Activated T-cell treated with anti-CD3 and anti-CD28 coated beads, Interleukin-2, amount 50 U/mL, for 72 hours (primary cell): ENCODE measurements at regions not wholly inside any gene's neighbourhood (a gene's known extent, or its start where the extent isn't known, plus 50 kb on each side); places are given as distances from the start of the nearest gene placed in this dataset.
A peak's percentile ranks its signal among the peaks of the same experiment; 100 is the strongest.
"Not testable (repeated sequence)": the region's sequence is repeated elsewhere in the genome, so short reads cannot be mapped to it uniquely, and the experiment has no call there.

Experiments used
- ATAC-seq, 2 donors: fragments of 150-1000 bp; cut with Tn5 transposase; replicated peaks in 1 of 2; 2 replicates each; pipeline ENCODE4 v1.10.0; 2021; ENCODE audit warnings: moderate library complexity in 2 of 2, mild to moderate bottlenecking in 1 of 2
- DNase-seq, 2 donors: peaks; one replicate each; pipeline ENCODE4 v3.0.0; 2021 to 2022; ENCODE audit warnings: mixed read lengths in 1 of 2
- H3K27ac Mint-ChIP-seq: one replicate; pipeline ENCODE4 v1.8.0; 2022; ENCODE audit warnings: mild to moderate bottlenecking, moderate library complexity, mixed read lengths
- H3K27me3 Mint-ChIP-seq: one replicate; pipeline ENCODE4 v1.8.0; 2022; ENCODE audit warnings: low read depth, mixed read lengths
- H3K36me3 Mint-ChIP-seq, 2 donors: one replicate each; pipeline ENCODE4 v1.8.0; 2022; ENCODE audit warnings: mixed read lengths in 2 of 2, mild to moderate bottlenecking in 1 of 2; ENCODE audit not compliant: insufficient read depth in 2 of 2
- H3K4me1 Mint-ChIP-seq: one replicate; pipeline ENCODE4 v1.8.0; 2022; ENCODE audit warnings: low read depth, mixed read lengths
- H3K4me3 Mint-ChIP-seq, 2 donors: one replicate each; pipeline ENCODE4 v1.8.0; 2022; ENCODE audit warnings: mild to moderate bottlenecking in 2 of 2, mixed read lengths in 2 of 2, moderate library complexity in 2 of 2
- H3K9me3 Mint-ChIP-seq, 2 donors: one replicate each; pipeline ENCODE4 v1.8.0; 2022; ENCODE audit warnings: mixed read lengths in 2 of 2

DNA sequence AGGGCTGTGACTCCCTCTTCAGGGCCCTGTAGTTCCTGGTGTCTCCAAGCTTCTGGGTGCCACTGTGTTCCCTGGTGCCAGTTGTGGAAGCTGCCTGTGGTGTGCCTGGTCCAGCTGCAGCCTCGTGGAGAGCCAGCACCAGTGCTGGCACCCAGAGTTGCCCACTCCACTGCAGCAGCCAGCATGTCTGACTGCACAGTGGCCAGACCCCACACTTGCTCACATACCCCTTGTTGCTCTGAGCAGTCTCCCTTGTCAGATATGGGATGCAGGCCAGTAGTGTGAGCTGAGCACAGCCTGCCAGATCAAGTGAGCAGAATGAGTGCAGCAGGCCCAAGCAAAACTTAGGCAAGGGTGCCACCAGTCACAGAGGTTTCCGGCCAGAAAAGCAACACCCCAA lies 108.6 kb downstream of the ZMAT1 start:
- no peaks in the 10 kb centered on the region for H3K4me1 Mint-ChIP-seq
- H3K4me3 Mint-ChIP-seq: no peak overlapping the region
- H3K27ac Mint-ChIP-seq: no peak overlapping the region
- ATAC-seq: no peak
- no peak for DNase-seq
- peaks cover 60% of the 10 kb centered on the region for H3K27me3 Mint-ChIP-seq
- peaks cover 0 to 2% of the 10 kb centered on the region in 2 donors for H3K9me3 Mint-ChIP-seq
- no peaks in the 10 kb centered on the region for H3K36me3 Mint-ChIP-seq

DNA sequence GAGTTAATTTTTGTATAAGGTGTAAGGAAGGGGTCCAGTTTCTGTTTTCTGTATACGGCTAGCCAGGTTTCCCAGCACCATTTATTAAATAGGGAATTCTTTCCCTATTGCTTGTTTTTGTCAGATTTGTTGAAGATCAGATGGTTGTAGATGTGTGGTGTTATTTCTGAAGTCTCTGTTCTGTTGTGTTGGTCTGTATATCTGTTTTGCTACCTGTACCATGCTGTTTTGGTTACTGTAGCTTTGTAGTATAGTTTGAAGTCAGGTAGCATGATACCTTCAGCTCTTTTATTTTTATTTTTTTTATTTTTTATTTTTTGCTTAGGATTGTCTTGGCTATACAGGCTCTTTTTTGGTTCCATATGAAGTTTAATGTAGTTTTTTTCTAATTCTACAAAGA lies 114.1 kb downstream of the ZMAT1 start:
- not testable (repeated sequence) for H3K9me3 Mint-ChIP-seq, DNase-seq, H3K27ac Mint-ChIP-seq, H3K4me3 Mint-ChIP-seq, ATAC-seq, H3K36me3 Mint-ChIP-seq, H3K4me1 Mint-ChIP-seq
- peaks cover 36% of the 10 kb centered on the region for H3K27me3 Mint-ChIP-seq

DNA sequence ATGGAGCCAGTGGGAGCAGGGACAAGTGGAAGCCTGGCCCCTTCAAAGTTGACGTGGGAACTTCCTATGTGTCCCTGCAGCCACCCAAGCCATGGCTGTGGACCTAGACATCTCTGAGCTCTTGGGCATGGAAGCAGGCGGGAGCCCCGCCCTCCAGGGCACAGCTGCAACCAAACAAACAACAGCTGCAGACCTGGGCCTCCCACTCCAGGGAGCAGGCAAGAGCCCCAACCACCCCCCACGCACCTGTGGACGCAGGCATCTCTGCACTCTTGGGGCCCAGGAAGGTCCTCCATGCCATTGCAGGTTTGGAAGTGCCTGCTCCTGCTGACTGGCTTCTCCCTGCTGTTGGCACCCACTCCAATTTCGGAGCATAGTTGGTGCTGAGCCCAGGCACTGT lies 118.6 kb downstream of the ZMAT1 start:
- peaks cover 1 to 7% of the 10 kb centered on the region in 2 donors for H3K9me3 Mint-ChIP-seq
- ATAC-seq (no peak), DNase-seq (no peak)
- H3K4me3 Mint-ChIP-seq: no peak overlapping the region
- peaks cover 0 to 3% of the 10 kb centered on the region in 2 donors for H3K36me3 Mint-ChIP-seq
- H3K27me3 Mint-ChIP-seq: peaks cover 30% of the 10 kb centered on the region
- H3K27ac Mint-ChIP-seq: no peak overlapping the region
- no peaks in the 10 kb centered on the region for H3K4me1 Mint-ChIP-seq

DNA sequence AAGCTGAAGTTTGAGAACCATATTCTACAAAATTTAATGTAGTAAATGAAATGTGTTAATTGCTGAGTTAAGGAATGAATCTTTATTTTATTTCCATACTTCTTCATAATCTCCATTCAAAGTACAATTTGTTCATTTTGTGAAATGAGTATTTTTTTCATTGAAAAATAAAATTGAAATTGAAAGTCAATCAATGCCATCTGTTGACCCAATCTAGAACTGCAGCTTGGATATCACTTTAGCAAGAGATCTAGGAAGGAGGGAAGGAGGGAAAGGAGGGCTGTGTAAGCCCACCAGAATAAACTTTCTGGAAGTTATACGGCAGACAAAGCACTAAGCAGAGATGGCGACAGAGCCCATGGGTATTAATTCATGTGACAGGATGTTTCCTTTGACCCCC lies 128.4 kb downstream of the ZMAT1 start:
- DNase-seq (no peak), ATAC-seq (no peak)
- Mint-ChIP-seq H3K4me1 (peaks cover 9% of the 10 kb centered on the region), H3K36me3 (no peaks in the 10 kb centered on the region), H3K27me3 (peaks cover 14% of the 10 kb centered on the region), H3K27ac (no peak overlapping the region), H3K9me3 (no peaks in the 10 kb centered on the region), H3K4me3 (no peak overlapping the region)

DNA sequence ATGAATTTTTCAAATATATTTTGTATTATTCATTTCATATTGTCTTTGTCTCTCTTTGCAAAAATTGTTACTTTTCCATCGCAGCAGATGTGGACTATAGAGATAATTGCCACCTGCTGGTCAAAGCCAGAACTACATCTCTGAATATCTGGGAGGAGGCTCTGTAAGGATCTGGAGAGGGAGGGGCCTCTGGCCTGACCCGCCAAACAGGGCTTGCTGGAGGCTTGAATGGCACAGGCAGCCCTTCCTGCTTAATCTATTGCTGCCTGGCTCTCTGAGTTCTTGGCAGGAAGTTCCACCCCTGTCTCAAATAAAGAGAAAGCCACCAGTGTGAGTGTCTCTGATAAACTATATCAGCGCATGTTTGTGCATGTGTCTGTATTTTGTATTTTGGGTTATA lies 132.4 kb downstream of the ZMAT1 start:
- Mint-ChIP-seq H3K27ac (no peak overlapping the region), H3K4me1 (peaks cover 9% of the 10 kb centered on the region), H3K36me3 (no peaks in the 10 kb centered on the region), H3K9me3 (no peaks in the 10 kb centered on the region), H3K27me3 (peaks cover 14% of the 10 kb centered on the region), H3K4me3 (peak overlapping the region; percentile 44 to 57)
- ATAC-seq (peak; percentile 100), DNase-seq (peak; percentile 79 to 84)

DNA sequence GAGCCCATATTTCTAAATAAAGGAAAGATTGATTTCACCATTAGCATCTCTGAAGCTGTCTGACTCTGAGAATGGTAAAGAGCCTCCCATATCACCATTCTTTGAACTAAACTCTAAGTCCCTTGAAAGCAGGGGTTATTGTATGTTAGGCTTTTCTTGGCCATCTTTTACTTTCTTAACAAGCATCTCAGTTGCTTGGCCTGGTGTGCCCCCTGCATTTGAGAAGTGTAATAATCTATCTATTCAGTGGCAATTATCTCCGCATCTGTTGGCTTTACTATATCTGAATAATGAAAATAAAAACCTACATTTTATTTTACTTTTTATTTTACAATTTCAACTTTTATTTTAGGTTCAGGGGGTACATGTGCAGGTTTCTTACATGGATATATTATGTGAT lies 128.3 kb upstream of the ARMCX2 start:
- peaks cover 19% of the 10 kb centered on the region for H3K27me3 Mint-ChIP-seq
- H3K4me1 Mint-ChIP-seq: no peaks in the 10 kb centered on the region
- no peak for DNase-seq
- H3K4me3 Mint-ChIP-seq: no peak overlapping the region
- H3K9me3 Mint-ChIP-seq: no peaks in the 10 kb centered on the region
- H3K36me3 Mint-ChIP-seq: no peaks in the 10 kb centered on the region
- H3K27ac Mint-ChIP-seq: no peak overlapping the region
- no peak for ATAC-seq

DNA sequence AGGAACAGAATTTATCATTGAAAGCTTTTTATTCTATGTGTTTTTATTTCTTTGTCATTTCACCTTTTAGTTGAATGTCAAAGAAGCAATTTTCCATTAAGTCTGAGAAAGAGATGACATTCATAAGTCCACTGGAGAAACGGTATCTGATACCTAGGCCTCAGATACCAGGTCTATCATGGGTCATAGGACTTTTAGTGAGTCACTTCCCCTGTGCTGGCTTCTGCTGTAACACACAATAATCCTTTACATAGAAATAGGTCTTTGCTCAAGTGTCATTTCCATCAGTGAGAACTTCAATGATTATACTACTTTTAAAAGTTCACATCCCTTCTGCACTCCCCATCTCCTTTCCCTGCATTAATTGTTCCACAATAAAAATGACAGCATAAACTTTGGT lies 125.5 kb upstream of the ARMCX2 start:
- DNase-seq (no peak), ATAC-seq (no peak)
- Mint-ChIP-seq H3K36me3 (no peaks in the 10 kb centered on the region), H3K27me3 (peaks cover 5% of the 10 kb centered on the region), H3K9me3 (no peaks in the 10 kb centered on the region), H3K4me1 (no peaks in the 10 kb centered on the region), H3K4me3 (no peak overlapping the region), H3K27ac (no peak overlapping the region)

DNA sequence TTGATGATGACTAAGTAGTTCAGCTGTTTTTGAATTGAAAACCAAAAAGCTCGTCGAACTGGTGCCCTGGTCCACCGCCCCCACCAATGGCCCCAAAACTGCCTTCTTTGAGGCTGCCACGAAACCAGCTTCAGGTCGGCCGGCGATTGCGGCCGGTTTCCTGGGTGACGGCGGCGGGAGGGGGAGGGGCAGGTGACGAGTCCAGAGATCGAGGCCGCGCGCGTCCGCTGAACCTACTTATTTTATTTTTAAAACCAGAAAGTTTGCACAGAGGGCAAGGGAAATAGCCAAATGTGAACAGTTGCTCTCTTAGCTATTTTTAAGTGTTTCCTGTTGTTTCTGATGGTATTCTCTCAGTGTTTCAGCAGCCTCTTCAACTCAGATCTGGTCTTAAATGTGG lies 120.8 kb upstream of the ARMCX2 start:
- H3K27ac Mint-ChIP-seq, H3K4me3 Mint-ChIP-seq, H3K4me1 Mint-ChIP-seq, DNase-seq, H3K36me3 Mint-ChIP-seq, H3K9me3 Mint-ChIP-seq, ATAC-seq: not testable (repeated sequence)
- peaks cover 15% of the 10 kb centered on the region for H3K27me3 Mint-ChIP-seq

DNA sequence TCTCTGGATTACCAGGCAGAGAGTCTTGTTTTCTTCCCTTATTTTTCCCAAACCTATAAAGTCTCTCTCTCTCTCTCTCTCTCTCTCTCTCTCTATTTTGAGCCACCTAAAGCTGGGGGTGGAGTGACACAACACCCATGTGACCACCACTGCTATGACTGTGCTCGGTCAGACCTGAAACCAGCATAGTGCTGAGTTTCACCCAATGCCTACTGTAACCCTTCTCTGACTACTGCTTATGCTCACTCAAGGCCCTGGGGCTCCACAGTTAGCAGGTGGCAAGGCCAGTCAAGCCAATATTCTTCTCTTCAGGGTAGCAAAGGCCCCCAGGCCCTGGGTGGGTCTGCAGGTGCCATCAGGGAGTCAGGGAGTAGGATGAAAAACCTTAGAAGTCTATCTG lies 114.7 kb upstream of the ARMCX2 start:
- Mint-ChIP-seq H3K4me1 (peaks cover 4% of the 10 kb centered on the region), H3K27me3 (peaks cover 18% of the 10 kb centered on the region), H3K27ac (no peak overlapping the region), H3K36me3 (no peaks in the 10 kb centered on the region), H3K4me3 (no peak overlapping the region), H3K9me3 (no peaks in the 10 kb centered on the region)
- ATAC-seq: peak; percentile 57 to 79
- peak; percentile 1 to 7 for DNase-seq

DNA sequence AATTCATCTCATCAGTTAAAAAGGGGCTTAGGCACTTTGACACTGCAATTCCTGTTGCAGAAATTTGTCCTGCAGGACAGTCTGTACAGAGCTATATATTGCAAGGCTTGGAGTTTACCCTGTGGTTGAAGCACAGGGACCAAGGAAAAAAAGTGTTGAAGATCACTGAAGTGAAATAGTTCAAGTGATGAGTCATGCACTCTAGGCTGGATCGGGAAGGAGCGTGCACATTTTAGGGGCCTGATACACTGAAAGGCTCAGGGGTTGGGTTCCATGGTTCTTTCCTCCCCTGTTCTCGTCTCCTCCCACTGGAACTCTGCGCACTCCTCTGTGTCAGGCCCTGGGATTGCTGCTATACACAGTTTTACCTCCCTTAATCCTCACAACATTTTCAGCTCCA lies 104.9 kb upstream of the ARMCX2 start:
- no peaks in the 10 kb centered on the region for H3K36me3 Mint-ChIP-seq
- no peak overlapping the region for H3K27ac Mint-ChIP-seq
- DNase-seq (no peak), ATAC-seq (no peak)
- H3K4me1 Mint-ChIP-seq: no peaks in the 10 kb centered on the region
- no peaks in the 10 kb centered on the region for H3K9me3 Mint-ChIP-seq
- peaks cover 19% of the 10 kb centered on the region for H3K27me3 Mint-ChIP-seq
- no peak overlapping the region for H3K4me3 Mint-ChIP-seq

DNA sequence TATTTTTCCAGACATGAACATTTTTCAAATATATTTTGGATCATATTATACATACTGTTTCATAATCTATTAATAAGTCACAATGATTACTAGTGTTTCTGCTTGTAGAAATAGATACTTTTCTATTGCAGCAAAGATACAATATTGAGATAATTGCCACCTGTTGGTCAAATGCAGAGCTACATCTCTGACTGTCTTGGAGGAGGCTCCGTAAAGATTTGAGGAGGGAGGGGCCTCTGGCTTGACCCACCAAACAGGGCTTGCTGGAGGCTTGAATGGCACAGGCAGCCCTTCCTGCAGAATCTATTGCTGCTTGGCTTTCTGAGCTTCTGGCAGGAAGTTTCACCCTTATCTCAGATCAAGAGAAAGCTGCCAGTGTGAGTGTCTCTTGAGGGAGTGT lies 99.3 kb upstream of the ARMCX2 start:
- ATAC-seq: peak; percentile 69 to 75

DNA sequence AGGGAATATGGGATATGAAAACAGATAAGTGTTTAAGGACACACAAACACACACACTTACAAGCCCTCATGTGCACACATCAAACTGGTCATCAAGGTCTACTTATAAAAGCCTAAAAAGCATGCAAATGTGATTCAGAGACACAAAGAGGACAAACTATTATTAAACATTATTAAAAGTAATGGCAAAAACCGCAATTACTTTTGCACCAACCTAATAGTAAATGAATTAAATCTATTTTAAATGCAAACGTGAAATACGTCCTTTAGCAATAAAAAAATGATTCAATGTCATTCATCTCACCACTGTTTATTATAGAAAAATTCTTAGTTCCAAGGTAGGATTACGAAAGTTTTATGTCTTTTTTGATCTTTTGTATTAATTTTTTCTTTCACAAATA lies 91.1 kb upstream of the ARMCX2 start:
- peaks cover 0 to 3% of the 10 kb centered on the region in 2 donors for H3K9me3 Mint-ChIP-seq
- peaks cover 34% of the 10 kb centered on the region for H3K27me3 Mint-ChIP-seq
- H3K36me3 Mint-ChIP-seq: no peaks in the 10 kb centered on the region
- H3K4me3 Mint-ChIP-seq: no peak overlapping the region
- DNase-seq (no peak), ATAC-seq (no peak)
- no peak overlapping the region for H3K27ac Mint-ChIP-seq
- no peaks in the 10 kb centered on the region for H3K4me1 Mint-ChIP-seq

More for the DNA sequence above, 99.3 kb upstream of the ARMCX2 start:
- DNase-seq: peak; percentile 17 to 32
- H3K27me3 Mint-ChIP-seq: peaks cover 20% of the 10 kb centered on the region
- no peaks in the 10 kb centered on the region for H3K36me3 Mint-ChIP-seq
- H3K4me1 Mint-ChIP-seq: peaks cover 4% of the 10 kb centered on the region
- H3K4me3 Mint-ChIP-seq: peak overlapping the region in 1 of 2 donors; percentile 39
- H3K27ac Mint-ChIP-seq: no peak overlapping the region
- no peaks in the 10 kb centered on the region for H3K9me3 Mint-ChIP-seq

DNA sequence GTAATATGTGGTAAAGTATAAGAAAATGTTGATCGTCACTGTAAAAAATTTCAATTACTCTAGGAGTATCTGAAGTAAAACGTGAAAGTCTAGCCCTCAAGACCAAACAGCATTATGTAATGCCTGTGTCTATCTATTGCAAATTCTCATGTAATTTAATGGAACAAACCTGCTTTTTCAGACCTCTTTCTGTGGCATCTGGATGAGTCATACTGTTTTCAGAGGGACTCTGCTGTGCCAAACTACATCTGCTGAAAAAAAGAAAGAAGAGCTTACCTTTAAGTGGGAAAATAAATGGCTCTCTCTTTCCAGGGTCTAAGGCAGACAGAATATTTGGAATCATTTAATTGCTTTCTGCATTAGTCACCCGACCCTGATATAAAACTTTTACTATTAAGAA lies 89.8 kb upstream of the ARMCX2 start:
- ATAC-seq: no peak
- no peak for DNase-seq
- Mint-ChIP-seq H3K27me3 (peaks cover 47% of the 10 kb centered on the region), H3K4me1 (no peaks in the 10 kb centered on the region), H3K36me3 (no peaks in the 10 kb centered on the region), H3K9me3 (peaks cover 0 to 3% of the 10 kb centered on the region in 2 donors), H3K27ac (no peak overlapping the region), H3K4me3 (no peak overlapping the region)

DNA sequence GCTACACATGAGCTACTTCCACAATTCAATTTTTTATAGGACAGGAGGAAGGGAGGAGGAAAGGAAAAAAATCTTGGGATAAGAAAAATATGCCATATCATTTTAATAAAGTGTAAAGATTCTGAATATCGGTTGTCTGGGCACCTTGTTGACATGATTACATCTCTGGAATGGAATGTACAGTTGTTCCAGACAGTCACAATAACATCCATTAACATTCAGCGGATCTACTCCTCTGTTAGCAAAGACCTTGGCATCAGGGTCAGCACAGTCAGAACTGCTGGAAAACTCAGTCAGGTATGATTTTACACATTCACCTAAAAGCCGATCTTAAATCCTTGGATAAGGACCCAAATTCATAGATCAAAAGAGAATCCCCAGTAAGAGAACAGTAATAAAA lies 85.4 kb upstream of the ARMCX2 start:
- Mint-ChIP-seq H3K27ac (no peak overlapping the region), H3K36me3 (no peaks in the 10 kb centered on the region), H3K4me1 (no peaks in the 10 kb centered on the region), H3K4me3 (no peak overlapping the region), H3K9me3 (no peaks in the 10 kb centered on the region), H3K27me3 (peaks cover 34% of the 10 kb centered on the region)
- DNase-seq (no peak), ATAC-seq (no peak)
